BE2C (cell line): ENCODE measurements at regions not wholly inside any gene's neighbourhood (a gene's known extent, or its start where the extent isn't known, plus 50 kb on each side); places are given as distances from the start of the nearest gene placed in this dataset.

Experiments
- DNase-seq: peaks from one replicate; pipeline ENCODE4 v3.0.0-alpha.2; 2020
- H3K27me3 ChIP-seq: fragments of 250-450 bp; sonication (Bioruptor Pico); 2 replicates; pipeline ENCODE4 v1.5.1; 2020; ENCODE audit warnings: mild to moderate bottlenecking
- H3K36me3 ChIP-seq: fragments of 250-450 bp; sonication (Bioruptor Pico); 2 replicates; pipeline ENCODE4 v1.5.1; 2020; ENCODE audit warnings: mild to moderate bottlenecking
- H3K4me1 ChIP-seq: fragments of 250-450 bp; sonication (Bioruptor Pico); 2 replicates; pipeline ENCODE4 v1.5.1; 2020
- H3K4me3 ChIP-seq: 2 replicates; pipeline ENCODE4 v1.5.1; 2011; ENCODE audit warnings: low read depth, low read length
- H3K9me3 ChIP-seq: fragments of 250-450 bp; sonication (Bioruptor Pico); 2 replicates; pipeline ENCODE4 v1.5.1; 2020
- CTCF ChIP-seq: IDR thresholded peaks from 2 replicates; pipeline ENCODE4 v1.5.1; 2012; ENCODE audit warnings: mild to moderate bottlenecking, low read depth, low read length

- H3K4me3 ChIP-seq, result no peak overlapping the region
- H3K36me3 ChIP-seq, result no peaks in the 10 kb centered on the region
- H3K27me3 ChIP-seq, result peaks cover 16% of the 10 kb centered on the region; the same call in 1 of the 2 replicates
- no peaks in the 10 kb centered on the region for H3K9me3 ChIP-seq
- no peaks in the 10 kb centered on the region for H3K4me1 ChIP-seq
- no peak for DNase-seq
- TF ChIP-seq CTCF, result no peak
Observed at GRCh38 chr6:167455371-167455770, 130.5 kb downstream of the TTLL2 start.

GRCh38 chr6:167462514-167463312 lies 137.8 kb downstream of the TTLL2 start:
- DNase-seq, result no peak
- TF ChIP-seq CTCF, result no peak
- Histone ChIP-seq H3K9me3 (no peaks in the 10 kb centered on the region), H3K4me1 (no peaks in the 10 kb centered on the region), H3K4me3 (no peak overlapping the region), H3K36me3 (no peaks in the 10 kb centered on the region), H3K27me3 (peaks cover 16% of the 10 kb centered on the region; the same call in 1 of the 2 replicates)

GRCh38 chr6:167464177-167464576 lies 139.3 kb downstream of the TTLL2 start:
- Histone ChIP-seq H3K4me3 (no peak overlapping the region), H3K9me3 (no peaks in the 10 kb centered on the region), H3K27me3 (peaks cover 11% of the 10 kb centered on the region; the same call in 1 of the 2 replicates), H3K4me1 (no peaks in the 10 kb centered on the region), H3K36me3 (no peaks in the 10 kb centered on the region)
- no peak for TF ChIP-seq CTCF
- DNase-seq, result no peak

- Histone ChIP-seq H3K4me3 (no peak overlapping the region), H3K27me3 (no peaks in the 10 kb centered on the region), H3K4me1 (0 out of 2 replicates have a peak, but pooled peaks cover 4% of the 10 kb centered on the region), H3K9me3 (no peaks in the 10 kb centered on the region), H3K36me3 (no peaks in the 10 kb centered on the region)
- no peak for TF ChIP-seq CTCF
- no peak for DNase-seq
Observed at GRCh38 chr6:167465482-167465881, 140.6 kb downstream of the TTLL2 start.

GRCh38 chr6:167467282-167467681 lies 142.4 kb downstream of the TTLL2 start:
- no peaks in the 10 kb centered on the region for H3K36me3 ChIP-seq
- no peak overlapping the region for H3K4me3 ChIP-seq
- H3K9me3 ChIP-seq, result no peaks in the 10 kb centered on the region
- no peak for DNase-seq
- H3K4me1 ChIP-seq, result 0 out of 2 replicates have a peak, but pooled peaks cover 4% of the 10 kb centered on the region
- H3K27me3 ChIP-seq, result no peaks in the 10 kb centered on the region
- no peak for TF ChIP-seq CTCF

GRCh38 chr6:167467793-167468431 lies 143.0 kb downstream of the TTLL2 start:
- Histone ChIP-seq H3K27me3 (no peaks in the 10 kb centered on the region), H3K4me1 (0 out of 2 replicates have a peak, but pooled peaks cover 4% of the 10 kb centered on the region), H3K4me3 (no peak overlapping the region), H3K9me3 (no peaks in the 10 kb centered on the region), H3K36me3 (no peaks in the 10 kb centered on the region)
- no peak for DNase-seq
- TF ChIP-seq CTCF, result no peak
